ENCODE measurements at regions not wholly inside any gene's neighbourhood (a gene's known extent, or its start where the extent isn't known, plus 50 kb on each side); places are given as distances from the start of the nearest gene placed in this dataset.

DNA sequence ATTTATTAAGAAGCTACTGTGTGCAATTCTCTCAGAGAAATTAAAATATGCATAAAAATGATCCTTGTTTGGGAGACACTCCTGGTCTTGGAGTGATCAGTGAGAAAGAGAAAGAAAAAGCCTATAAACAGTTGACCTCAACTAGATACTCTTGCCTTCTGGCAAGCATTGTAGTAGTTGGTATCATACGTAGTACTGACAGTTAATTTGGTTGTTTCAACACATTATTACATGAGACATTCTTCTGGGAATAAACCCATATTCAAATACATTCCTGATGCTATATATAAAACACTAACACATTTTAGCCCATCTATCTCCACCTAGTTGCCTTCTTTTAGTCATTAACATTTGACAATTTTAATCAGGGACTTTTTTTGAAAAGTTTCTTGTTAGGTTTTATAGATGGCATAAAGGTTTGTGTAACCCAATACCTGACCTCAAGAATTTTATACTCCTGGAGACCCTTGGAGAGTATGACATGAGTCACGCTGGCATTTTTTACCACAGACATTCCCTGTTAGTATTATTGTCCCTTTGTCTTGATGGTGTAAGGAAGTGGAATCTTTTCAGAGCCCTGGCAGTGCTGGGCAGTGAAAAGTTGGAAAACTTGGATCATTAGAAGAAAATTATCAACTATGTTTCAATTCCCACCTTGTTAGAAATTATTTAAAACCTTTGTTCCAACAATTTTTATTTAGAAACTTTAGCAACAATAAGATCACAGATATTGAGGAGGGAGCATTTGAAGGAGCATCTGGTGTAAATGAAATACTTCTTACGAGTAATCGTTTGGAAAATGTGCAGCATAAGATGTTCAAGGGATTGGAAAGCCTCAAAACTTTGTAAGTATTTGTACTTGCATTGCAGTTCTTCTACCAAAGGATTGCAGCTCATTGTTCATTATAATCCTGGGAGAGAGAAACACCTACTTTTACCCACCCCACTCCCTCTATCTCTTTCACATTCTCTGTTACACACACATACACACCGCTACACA, 167.1 kb upstream of the PACRGL start:
- DNase-seq = no peak

DNA sequence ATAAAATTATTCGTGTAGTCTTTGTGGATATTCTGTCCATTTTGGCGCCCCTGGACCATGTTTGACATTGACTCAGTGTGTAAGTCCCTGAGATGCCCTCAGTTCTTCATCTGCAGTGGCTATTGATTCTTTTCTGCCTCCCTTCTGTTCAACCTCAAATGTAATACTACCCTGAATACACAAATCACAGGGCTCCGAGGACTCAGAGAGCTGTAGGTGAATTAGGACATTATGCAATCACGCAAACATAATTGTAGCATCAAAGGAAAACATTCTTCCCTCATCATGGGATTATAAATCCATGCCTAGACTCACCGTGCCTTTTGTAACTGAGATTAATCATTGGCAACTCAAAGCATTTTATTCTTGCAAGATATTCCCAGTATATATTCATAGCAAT, 161.4 kb upstream of the PACRGL start:
- peak; percentile 73 for DNase-seq

DNA sequence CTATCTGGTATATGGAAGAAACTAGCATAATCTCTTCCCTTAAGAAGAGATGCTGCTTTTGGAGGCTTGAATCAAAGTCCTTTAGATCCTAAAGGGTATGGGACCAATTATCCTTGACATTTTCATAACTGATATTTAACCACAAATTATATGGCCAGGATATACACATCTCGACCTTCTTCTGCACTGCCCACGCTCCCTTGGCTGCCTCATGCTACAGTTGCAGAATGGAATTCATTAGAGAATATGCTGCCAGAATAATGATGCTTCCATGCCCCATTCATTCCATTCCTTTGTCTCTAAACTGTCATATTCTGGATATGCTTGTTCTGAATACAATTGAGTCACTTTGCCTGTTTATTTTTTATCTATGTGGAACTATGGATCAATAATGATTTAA, 157.1 kb upstream of the PACRGL start:
- no peak for DNase-seq

DNA sequence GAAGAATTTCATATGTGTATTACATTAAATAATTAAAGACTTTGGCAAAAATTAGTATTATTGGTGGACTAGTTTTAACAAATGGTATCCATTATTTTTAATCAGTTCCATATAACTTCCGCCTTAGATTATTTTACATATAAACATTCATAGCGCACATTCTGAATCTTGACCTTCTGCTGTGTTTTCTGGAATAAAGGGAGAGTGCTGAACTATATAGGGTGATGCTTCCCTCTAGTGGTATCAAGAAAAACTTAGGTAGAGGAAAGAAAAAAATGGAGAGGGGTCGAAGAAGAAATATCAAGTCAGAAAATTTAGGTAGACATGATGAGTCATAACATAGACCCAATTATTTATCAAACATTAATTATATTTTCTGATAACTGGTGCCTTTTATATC, 155.6 kb upstream of the PACRGL start:
- peak; percentile 37 for DNase-seq

DNA sequence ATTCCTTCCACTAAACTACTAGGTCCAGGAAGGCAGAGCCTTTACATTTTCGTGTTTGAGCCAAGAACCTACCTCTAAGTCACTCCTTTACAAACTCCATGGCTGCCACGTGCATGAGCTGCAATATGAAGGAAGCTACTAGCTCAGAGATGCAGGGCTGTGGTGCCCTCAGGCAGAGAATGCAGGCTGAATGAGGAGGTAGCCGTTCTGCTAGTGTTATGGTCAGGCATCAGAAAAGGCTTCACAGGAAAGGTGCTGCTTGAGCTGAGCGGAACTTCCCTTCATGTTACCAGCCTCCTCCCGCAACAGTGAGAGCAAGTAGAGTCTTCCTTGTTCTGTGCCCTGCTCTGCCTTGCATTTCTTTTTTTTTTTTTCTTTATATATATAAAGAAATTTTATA, 148.3 kb upstream of the PACRGL start:
- DNase-seq = no peak

DNA sequence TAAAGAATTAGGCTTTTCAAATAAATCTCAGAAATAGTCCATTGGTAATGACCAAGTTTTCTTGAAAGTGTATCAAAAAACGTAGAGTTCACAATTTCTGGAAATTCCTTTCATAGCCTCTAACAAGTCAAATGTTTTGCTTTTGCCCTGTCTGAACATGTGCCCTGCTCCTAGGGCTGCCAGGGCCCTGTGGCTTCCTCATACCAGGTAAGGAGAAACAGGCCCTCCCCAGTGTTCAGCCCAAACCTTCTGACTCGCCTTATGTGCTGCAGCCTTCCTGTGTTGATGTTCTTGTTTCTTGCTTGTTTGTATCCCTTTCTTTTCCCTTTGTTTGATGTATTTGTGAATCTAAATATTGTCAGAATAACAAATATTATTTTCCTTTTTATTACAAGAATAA, 146.1 kb upstream of the PACRGL start:
- DNase-seq = no peak

DNA sequence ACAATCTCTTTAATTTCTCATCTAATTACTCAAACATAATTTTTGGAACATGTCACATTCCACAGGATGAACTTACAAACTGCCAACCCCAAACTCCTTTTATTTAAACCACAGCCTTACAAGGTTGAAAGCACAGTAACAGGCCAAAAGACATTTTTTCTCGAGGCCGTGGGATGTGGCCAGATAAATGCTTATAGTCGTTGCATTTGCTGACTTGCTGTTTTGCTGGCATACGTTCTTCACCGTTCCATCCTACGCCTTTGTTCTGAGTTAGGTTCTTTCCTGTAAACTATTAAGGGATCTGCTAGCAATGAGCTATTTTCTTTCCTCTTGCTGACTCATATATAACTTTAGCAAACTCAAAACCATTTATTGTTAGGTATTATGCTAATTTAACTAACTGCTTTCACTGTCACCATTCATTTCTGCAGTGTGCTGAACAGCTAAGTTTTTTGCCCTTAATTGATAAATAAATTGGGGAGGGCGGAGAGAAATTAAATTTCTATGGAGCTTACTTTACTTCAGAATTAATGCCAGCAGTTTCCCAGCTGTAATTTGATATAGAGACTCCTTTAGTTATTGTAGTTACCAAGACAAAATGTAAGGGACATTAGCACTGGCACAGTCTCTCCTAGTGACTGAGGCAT, 135.1 kb upstream of the PACRGL start:
- no peak for DNase-seq

DNA sequence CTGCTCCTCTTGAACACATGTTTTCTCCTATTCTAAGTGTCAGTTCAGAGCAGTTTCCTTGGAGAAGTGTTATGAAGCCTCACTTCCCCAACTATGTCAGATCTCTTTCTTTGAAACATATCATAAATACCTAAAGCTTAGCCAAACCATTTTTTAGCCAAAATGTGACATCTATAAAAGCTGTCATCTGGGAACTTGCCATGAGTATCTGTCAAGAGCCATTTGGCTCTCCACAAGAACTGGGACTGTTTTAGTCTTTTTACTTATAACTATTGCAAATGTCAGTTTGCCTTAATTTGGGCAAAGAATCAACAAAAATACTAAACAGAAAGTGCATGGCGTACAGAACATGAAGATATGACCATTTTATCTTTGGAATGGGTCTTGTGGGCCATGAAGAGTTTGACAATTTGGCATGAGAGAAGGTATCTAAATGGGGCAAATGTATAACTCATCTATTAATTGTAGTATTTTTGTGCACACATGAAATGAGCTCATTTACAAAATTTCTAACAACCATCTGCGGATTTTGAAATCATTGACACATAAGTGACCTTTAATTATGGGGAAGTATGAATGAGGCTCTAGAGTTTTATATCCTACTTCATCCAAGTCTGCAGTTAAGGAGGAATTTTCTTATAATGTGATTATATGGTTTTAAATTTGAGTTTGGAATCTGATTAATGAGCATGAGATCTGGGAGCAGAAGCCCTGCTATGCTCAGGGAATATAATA, 129.1 kb upstream of the PACRGL start:
- no peak for DNase-seq

DNA sequence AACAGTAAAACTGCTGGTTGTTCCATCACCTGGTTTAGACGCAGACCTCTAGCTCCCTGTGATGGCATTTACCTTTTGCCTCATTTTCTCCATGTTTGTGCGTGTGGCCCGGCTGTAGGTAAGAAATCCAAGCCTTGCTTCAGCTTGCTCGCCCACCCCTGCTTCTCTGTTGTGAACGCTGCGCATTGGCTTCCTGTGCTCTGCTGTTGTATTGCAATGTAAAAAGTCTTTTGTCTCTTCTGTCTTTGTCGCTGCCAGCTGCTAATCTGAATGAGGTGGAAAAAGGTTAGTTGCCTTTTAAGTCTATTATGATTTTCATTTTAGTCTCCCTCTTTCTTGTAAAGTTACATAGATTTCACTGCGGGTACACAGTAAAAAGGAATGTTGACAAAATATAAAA, 127.3 kb upstream of the PACRGL start:
- DNase-seq = no peak

DNA sequence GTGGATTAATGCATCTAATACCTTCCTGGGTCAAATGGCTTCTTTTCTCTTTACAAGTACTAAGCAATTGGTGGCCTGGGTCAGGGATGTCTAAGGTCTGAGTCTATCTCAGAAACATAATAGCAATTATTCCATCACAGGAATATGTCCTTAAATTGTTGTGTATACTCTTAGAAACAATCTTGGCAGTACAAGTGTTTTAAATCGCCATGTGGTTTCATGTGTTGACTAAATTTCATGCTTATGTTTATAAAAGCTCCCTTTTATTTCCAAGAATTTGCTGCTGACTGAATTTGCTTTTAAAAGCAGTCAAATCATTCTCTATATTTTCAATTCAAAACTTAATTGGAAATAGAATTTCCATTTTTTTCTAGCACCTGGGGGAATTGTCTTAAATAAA, 125.3 kb upstream of the PACRGL start:
- DNase-seq = no peak

DNA sequence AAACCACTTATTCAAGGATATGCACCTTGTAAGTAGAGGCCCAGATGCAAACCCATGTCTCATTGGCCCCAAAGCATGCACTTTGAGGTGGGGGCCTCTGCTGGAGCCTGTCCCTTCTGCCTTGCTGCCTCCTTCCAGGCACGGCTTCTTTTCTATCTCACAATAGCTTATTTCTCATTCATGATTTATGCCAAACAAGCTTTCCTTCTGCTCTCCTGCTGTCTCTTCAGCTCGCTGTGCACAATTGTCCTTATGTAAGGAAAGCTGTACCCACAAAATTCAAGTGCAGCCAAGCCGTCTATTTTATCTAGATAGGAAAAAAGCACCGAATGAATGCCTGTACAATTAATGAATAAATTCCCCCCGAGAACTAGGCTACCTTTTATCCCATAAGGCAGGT, 124.8 kb upstream of the PACRGL start:
- DNase-seq = no peak

DNA sequence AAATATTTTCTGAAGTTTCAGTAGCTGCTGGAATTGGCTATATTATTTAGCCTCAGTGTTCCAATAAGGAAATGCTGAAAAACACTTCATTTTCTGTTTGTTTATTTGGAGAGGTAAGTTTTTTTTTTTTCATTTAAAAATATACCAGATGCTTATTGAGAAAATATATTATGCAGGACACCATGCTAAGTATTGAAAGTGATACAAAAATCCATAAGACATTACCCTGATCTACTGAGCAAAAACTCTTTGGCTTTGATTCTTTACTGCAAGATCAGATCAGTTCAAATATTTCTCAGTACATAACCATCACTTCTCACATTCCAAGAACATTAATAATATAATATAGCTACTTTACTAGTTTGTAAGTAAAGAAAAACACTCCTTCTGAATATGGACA, 123.4 kb upstream of the PACRGL start:
- DNase-seq = no peak

DNA sequence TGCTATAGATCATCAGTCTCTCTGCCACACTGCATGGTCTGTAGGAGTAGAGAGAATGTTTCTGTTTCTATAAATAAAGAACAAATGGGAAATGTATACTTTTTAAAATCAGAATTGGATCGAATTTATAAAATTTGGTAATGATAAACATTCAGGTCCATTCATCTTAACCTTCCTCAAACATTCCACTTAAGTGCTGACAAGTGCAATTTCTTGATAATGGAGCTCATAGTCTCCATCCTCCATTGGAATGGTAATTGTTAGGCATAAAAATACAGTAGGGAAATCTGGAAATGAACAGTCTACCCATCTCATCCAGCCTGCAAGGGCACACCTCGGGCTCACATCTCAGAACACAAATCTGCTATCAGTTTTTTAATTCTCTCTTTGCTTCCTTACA, 122.6 kb upstream of the PACRGL start:
- no peak for DNase-seq

DNA sequence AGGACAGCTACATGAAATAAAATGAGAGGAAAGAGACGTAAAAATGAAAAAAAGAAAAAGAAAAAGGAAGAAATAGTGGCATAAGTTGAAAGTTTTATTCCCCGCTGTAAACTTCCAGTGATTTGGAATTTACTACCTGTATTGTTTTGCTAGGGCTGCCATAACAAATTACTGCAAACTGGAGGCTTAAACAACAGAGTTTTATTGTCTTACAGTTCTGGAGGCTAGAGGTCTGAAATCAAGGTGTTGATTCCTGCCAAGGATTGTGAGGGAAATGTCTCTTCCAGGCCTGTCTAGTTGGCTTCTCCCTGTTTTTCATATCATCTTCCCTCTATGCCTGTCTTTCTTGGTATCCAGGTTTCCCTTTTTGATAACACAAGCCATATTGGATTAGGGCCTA, 119.4 kb upstream of the PACRGL start:
- no peak for DNase-seq

DNA sequence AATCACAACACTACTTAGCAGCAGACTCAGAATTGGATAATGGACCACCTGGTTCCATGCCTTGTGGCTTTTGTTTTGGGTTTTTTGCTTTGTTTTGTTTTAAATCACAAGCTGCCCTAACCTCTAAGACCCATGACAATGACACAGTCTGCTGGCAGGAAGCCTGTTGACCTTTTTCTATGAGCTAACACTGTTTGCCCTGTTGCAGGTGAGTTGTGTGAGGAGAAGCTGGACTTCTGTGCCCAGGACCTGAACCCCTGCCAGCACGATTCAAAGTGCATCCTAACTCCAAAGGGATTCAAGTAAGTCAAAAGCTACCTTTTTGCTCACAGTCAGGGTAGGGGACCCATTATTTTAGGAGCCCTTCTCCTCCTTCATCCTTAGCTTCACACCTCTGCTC, 110.8 kb upstream of the PACRGL start:
- peak; percentile 14 for DNase-seq

DNA sequence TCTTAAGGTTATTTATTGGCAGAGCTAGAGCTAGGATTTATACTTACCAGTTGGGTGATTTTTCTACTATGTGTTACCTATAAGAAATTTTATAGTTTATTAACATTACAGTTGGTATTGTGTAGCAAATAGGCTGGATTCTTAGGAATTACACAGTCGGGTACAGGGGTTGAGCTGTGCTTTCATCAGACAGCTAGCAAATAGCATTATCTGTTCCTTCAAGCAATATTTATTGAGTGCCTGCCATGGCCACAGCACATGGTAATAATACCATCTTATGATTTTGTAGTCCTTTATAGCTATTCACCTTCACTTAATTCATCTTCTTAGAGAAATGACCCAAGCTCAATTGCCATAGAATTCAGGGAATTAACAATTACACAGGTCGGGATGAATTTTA, 109.4 kb upstream of the PACRGL start:
- DNase-seq = no peak

DNA sequence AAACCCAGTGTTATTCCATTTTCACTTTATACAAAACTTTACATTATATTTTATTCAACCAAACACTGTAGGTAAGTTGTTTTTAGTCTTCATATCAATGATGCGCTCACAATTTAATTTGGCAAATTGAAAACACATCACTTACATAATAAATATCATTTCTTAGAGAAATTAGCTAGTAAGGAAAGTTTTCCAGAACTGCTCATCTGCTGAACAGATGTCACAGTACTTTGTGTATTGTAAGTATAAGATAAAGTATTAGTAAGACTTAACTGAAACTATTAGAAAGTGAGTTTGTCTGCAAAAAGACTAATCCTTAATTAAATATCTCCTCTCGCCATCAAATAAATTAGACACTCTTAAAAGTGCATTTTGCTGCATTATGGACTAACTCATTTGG, 108.7 kb upstream of the PACRGL start:
- no peak for DNase-seq

DNA sequence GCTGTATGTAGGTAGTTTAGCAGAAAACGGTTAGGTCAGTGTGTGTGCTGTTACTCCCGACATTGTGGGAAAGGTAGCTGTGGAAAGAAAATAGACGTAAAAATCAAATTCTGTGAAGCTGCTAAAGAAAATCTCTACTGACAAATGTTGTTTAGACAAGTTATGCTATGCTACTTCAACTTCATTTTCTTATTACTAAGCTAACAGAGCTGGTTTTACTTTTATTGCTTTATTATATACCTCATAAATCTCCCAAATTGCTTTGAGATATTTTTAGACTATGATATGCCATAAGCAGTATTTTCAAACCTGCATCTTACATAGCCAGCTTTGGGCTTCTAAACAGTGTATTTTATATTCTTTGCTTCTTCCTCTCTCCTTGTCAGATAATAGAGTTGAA, 108.2 kb upstream of the PACRGL start:
- no peak for DNase-seq

DNA sequence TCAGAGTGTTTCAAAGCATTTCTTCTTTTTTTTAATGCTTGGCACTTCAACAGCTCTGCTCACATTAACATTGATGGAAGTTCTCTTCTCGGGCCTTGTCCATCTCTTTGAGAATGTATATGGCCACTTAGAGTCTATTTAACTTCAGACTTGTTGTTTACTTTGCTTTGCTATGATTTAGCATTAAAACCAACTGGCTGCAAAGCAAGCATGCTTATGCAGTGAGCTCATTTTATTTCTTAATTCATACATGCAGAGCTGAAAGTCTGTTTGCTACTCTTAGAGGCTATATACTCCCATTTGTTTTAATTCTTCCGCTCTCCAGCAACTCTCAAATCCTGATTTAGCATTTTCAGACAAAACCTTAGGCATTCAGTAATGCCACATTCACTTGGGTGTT, 107.6 kb upstream of the PACRGL start:
- DNase-seq = no peak

DNA sequence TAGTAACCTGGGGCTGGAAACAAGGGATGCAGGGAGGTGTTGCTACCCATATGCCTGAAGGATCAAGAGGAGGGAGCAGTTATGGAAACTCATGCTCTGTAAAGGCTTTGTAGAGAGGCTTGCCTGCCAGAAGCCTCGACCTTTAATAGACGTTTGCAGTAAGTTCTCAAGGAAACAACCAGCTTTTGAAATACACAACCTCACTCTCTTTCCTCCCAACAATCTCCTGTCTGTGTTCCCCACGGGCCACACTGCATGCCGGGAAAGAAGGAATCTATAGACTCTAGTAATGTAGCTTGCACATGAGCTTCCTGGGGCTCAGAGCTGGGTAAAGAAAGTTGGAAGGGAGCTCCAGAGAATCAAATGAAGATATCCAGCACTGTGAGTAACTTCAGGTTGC, 101.6 kb upstream of the PACRGL start:
- no peak for DNase-seq

DNA sequence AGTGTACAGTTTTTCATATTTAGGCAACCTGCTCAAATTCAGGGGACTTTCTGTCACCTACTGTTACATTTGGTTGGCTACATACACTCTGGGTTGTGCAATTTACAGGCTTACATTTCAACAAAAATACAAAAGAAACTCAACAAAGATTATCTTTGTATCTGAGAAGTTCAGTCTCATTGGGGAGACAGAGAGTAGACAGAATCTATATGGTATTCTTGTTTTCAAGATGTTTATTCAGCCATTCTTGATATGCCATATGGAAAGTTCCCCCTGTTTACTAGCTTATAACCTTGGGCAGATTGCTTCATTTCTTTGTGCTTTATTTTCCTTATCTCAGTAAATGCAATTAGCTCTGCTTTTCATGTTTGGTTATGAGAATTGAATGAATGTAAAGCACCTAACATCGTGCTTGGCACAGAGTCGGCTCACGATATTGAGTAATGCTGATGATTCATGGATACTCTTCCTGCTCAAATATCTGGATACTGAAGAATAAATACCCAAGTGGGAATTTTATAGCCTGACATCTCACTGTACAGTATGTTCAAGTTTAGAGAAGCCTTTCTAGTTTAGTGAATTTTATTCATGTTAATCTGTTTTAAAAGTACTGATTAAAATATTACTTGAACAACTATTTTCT, 96.5 kb upstream of the PACRGL start:
- DNase-seq = no peak

DNA sequence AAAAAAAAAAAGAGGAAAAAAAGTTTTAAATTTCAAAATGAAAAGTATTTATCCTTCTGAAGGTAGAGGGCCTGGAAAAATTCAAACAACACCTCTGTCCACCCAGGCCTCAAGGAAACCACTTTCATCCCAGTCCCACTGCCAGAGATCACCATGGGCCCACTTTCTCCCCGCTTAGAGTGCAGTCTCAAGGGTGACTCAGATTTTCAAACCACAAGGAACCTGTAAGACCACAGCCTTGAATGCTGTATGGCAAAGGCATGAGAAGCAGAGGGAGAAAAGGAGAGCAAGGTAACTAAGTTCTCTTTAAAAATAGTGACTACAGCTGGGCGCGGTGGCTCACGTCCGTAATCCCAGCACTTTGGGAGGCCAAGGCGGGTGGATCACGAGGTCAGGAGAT, 87.9 kb upstream of the PACRGL start:
- no peak for DNase-seq

DNA sequence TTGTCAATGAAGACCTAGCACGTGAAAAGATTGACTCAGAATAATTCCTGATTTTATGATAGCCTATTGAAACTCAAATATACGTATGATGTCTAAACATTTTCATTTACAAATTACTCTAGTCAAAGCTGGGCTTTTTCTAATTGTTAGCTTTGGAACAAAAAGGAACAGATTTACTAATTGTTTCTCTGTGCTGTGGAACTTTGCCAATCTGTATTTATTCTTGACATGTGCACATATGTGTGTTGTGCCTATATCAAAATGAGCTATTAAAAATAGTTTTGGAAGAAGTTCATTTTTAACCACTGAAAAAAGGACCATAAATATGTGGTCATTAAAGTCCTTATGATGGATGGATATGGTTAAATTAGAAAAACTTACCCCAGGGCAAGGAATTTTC, 85.4 kb upstream of the PACRGL start:
- DNase-seq = no peak

Measured in NCI-H146 (cell line).